ENCODE measurements at regions not wholly inside any gene's neighbourhood (a gene's known extent, or its start where the extent isn't known, plus 50 kb on each side); places are given as distances from the start of the nearest gene placed in this dataset.
"Not testable (repeated sequence)": the region's sequence is repeated elsewhere in the genome, so short reads cannot be mapped to it uniquely, and the experiment has no call there.

- DNase-seq (ENCODE audit: low read depth in 2 of 2): no peak
- Histone ChIP-seq H3K9ac (ENCODE audit: insufficient read depth, low read length) (no peak overlapping the region), H3K4me2 (ENCODE audit: extremely low read depth, insufficient read depth, low read length) (no peak overlapping the region), H3K4me1 (ENCODE audit: control insufficient read depth, extremely low read depth, insufficient read depth, low read length) (no peaks in the 10 kb centered on the region), H3K36me3 (ENCODE audit: control insufficient read depth, insufficient read depth, low read length) (no peaks in the 10 kb centered on the region), H3K27ac (ENCODE audit: insufficient read depth, low read length) (no peak overlapping the region), H4K20me1 (ENCODE audit: control insufficient read depth, extremely low read depth, insufficient read depth, low read length) (no peaks in the 10 kb centered on the region), H3K27me3 (ENCODE audit: control insufficient read depth, insufficient read depth, low read length) (peaks cover 7% of the 10 kb centered on the region), H3K4me3 (replicated peaks in 1 of 4; ENCODE audit: control extremely low read depth in 1 of 4, insufficient read depth in 1 of 4, low read depth in 3 of 4, low read length in 4 of 4) (no peak overlapping the region), H2AFZ (ENCODE audit: low read length) (no peak overlapping the region), H3K79me2 (ENCODE audit: control insufficient read depth, insufficient read depth, low read length) (no peaks in the 10 kb centered on the region), H3K9me3 (ENCODE audit: control insufficient read depth, insufficient read depth, low read depth, low read length) (no peaks in the 10 kb centered on the region)
- TF ChIP-seq CTCF (conservative IDR thresholded peaks at IDR 0.05 in 1 of 2, IDR thresholded peaks at IDR 0.05 in 1 of 2; ENCODE audit: low read depth in 1 of 2, low read length in 2 of 2) (no peak), EZH2 (IDR thresholded peaks at IDR 0.05; ENCODE audit: low read length, missing control alignments) (no peak)
Measured at GRCh38 chr7:140276001-140276400, 99.2 kb upstream of the KDM7A start.

GRCh38 chr7:140275069-140275965 is 98.5 kb upstream of the KDM7A start:
- no peak overlapping the region for H3K4me3 ChIP-seq (replicated peaks in 1 of 4; ENCODE audit: control extremely low read depth in 1 of 4, insufficient read depth in 1 of 4, low read depth in 3 of 4, low read length in 4 of 4)
- H3K36me3 ChIP-seq (ENCODE audit: control insufficient read depth, insufficient read depth, low read length): no peaks in the 10 kb centered on the region
- H3K4me1 ChIP-seq (ENCODE audit: control insufficient read depth, extremely low read depth, insufficient read depth, low read length): no peaks in the 10 kb centered on the region
- H2AFZ ChIP-seq (ENCODE audit: low read length): no peak overlapping the region
- TF ChIP-seq CTCF (conservative IDR thresholded peaks at IDR 0.05 in 1 of 2, IDR thresholded peaks at IDR 0.05 in 1 of 2; ENCODE audit: low read depth in 1 of 2, low read length in 2 of 2): no peak
- TF ChIP-seq EZH2 (IDR thresholded peaks at IDR 0.05; ENCODE audit: low read length, missing control alignments): no peak
- H4K20me1 ChIP-seq (ENCODE audit: control insufficient read depth, extremely low read depth, insufficient read depth, low read length): no peaks in the 10 kb centered on the region
- H3K27ac ChIP-seq (ENCODE audit: insufficient read depth, low read length): no peak overlapping the region
- DNase-seq (ENCODE audit: low read depth in 2 of 2): peak; percentile 8
- H3K9ac ChIP-seq (ENCODE audit: insufficient read depth, low read length): no peak overlapping the region
- H3K79me2 ChIP-seq (ENCODE audit: control insufficient read depth, insufficient read depth, low read length): no peaks in the 10 kb centered on the region
- H3K27me3 ChIP-seq (ENCODE audit: control insufficient read depth, insufficient read depth, low read length): peaks cover 7% of the 10 kb centered on the region
- no peak overlapping the region for H3K4me2 ChIP-seq (ENCODE audit: extremely low read depth, insufficient read depth, low read length)
- H3K9me3 ChIP-seq (ENCODE audit: control insufficient read depth, insufficient read depth, low read depth, low read length): no peaks in the 10 kb centered on the region

- Histone ChIP-seq H3K27ac (ENCODE audit: insufficient read depth, low read length) (no peak overlapping the region), H3K4me1 (ENCODE audit: control insufficient read depth, extremely low read depth, insufficient read depth, low read length) (no peaks in the 10 kb centered on the region), H3K36me3 (ENCODE audit: control insufficient read depth, insufficient read depth, low read length) (no peaks in the 10 kb centered on the region), H3K27me3 (ENCODE audit: control insufficient read depth, insufficient read depth, low read length) (peaks cover 7% of the 10 kb centered on the region), H4K20me1 (ENCODE audit: control insufficient read depth, extremely low read depth, insufficient read depth, low read length) (no peaks in the 10 kb centered on the region), H3K4me2 (ENCODE audit: extremely low read depth, insufficient read depth, low read length) (no peak overlapping the region), H3K4me3 (replicated peaks in 1 of 4; ENCODE audit: control extremely low read depth in 1 of 4, insufficient read depth in 1 of 4, low read depth in 3 of 4, low read length in 4 of 4) (no peak overlapping the region), H3K9me3 (ENCODE audit: control insufficient read depth, insufficient read depth, low read depth, low read length) (no peaks in the 10 kb centered on the region), H2AFZ (ENCODE audit: low read length) (no peak overlapping the region), H3K79me2 (ENCODE audit: control insufficient read depth, insufficient read depth, low read length) (no peaks in the 10 kb centered on the region), H3K9ac (ENCODE audit: insufficient read depth, low read length) (no peak overlapping the region)
- TF ChIP-seq CTCF (conservative IDR thresholded peaks at IDR 0.05 in 1 of 2, IDR thresholded peaks at IDR 0.05 in 1 of 2; ENCODE audit: low read depth in 1 of 2, low read length in 2 of 2): no peak
- TF ChIP-seq EZH2 (IDR thresholded peaks at IDR 0.05; ENCODE audit: low read length, missing control alignments): no peak
- DNase-seq (ENCODE audit: low read depth in 2 of 2): no peak
Measured at GRCh38 chr7:140273417-140273816, 96.6 kb upstream of the KDM7A start.

GRCh38 chr7:140271643-140271968 is 94.8 kb upstream of the KDM7A start:
- H3K4me2 ChIP-seq (ENCODE audit: extremely low read depth, insufficient read depth, low read length); DNase-seq (ENCODE audit: low read depth in 2 of 2); H3K27ac ChIP-seq (ENCODE audit: insufficient read depth, low read length); H3K4me3 ChIP-seq (replicated peaks in 1 of 4; ENCODE audit: control extremely low read depth in 1 of 4, insufficient read depth in 1 of 4, low read depth in 3 of 4, low read length in 4 of 4); H3K4me1 ChIP-seq (ENCODE audit: control insufficient read depth, extremely low read depth, insufficient read depth, low read length); H2AFZ ChIP-seq (ENCODE audit: low read length); H3K79me2 ChIP-seq (ENCODE audit: control insufficient read depth, insufficient read depth, low read length); H4K20me1 ChIP-seq (ENCODE audit: control insufficient read depth, extremely low read depth, insufficient read depth, low read length); H3K27me3 ChIP-seq (ENCODE audit: control insufficient read depth, insufficient read depth, low read length); H3K9ac ChIP-seq (ENCODE audit: insufficient read depth, low read length); H3K36me3 ChIP-seq (ENCODE audit: control insufficient read depth, insufficient read depth, low read length); H3K9me3 ChIP-seq (ENCODE audit: control insufficient read depth, insufficient read depth, low read depth, low read length): not testable (repeated sequence)
